BE2C (cell line): ENCODE measurements at regions not wholly inside any gene's neighbourhood (a gene's known extent, or its start where the extent isn't known, plus 50 kb on each side); places are given as distances from the start of the nearest gene placed in this dataset.

Source experiments
- DNase-seq: peaks from one replicate; pipeline ENCODE4 v3.0.0-alpha.2; 2020
- H3K27me3 ChIP-seq: fragments of 250-450 bp; sonication (Bioruptor Pico); 2 replicates; pipeline ENCODE4 v1.5.1; 2020; ENCODE audit warnings: mild to moderate bottlenecking
- H3K36me3 ChIP-seq: fragments of 250-450 bp; sonication (Bioruptor Pico); 2 replicates; pipeline ENCODE4 v1.5.1; 2020; ENCODE audit warnings: mild to moderate bottlenecking
- H3K4me1 ChIP-seq: fragments of 250-450 bp; sonication (Bioruptor Pico); 2 replicates; pipeline ENCODE4 v1.5.1; 2020
- H3K4me3 ChIP-seq: 2 replicates; pipeline ENCODE4 v1.5.1; 2011; ENCODE audit warnings: low read depth, low read length
- H3K9me3 ChIP-seq: fragments of 250-450 bp; sonication (Bioruptor Pico); 2 replicates; pipeline ENCODE4 v1.5.1; 2020
- CTCF ChIP-seq: IDR thresholded peaks from 2 replicates; pipeline ENCODE4 v1.5.1; 2012; ENCODE audit warnings: mild to moderate bottlenecking, low read depth, low read length

GRCh38 chr14:97410667-97411620 is 613.8 kb downstream of the VRK1 start:
- H3K4me1 ChIP-seq = no peaks in the 10 kb centered on the region
- DNase-seq = no peak
- H3K4me3 ChIP-seq = no peak overlapping the region
- no peaks in the 10 kb centered on the region for H3K36me3 ChIP-seq
- H3K27me3 ChIP-seq = peaks cover 49% of the 10 kb centered on the region
- no peaks in the 10 kb centered on the region for H3K9me3 ChIP-seq
- no peak for TF ChIP-seq CTCF

GRCh38 chr14:97411938-97412612 is 614.9 kb downstream of the VRK1 start:
- no peaks in the 10 kb centered on the region for H3K9me3 ChIP-seq
- H3K27me3 ChIP-seq = peaks cover 49% of the 10 kb centered on the region
- TF ChIP-seq CTCF = no peak
- no peaks in the 10 kb centered on the region for H3K4me1 ChIP-seq
- no peaks in the 10 kb centered on the region for H3K36me3 ChIP-seq
- H3K4me3 ChIP-seq = no peak overlapping the region
- no peak for DNase-seq

- no peaks in the 10 kb centered on the region for H3K36me3 ChIP-seq
- H3K9me3 ChIP-seq = no peaks in the 10 kb centered on the region
- no peak for TF ChIP-seq CTCF
- no peaks in the 10 kb centered on the region for H3K4me1 ChIP-seq
- no peak overlapping the region for H3K4me3 ChIP-seq
- H3K27me3 ChIP-seq = peaks cover 49% of the 10 kb centered on the region
- no peak for DNase-seq
These were observed 615.9 kb downstream of the VRK1 start for GRCh38 chr14:97413022-97413539.

GRCh38 chr14:97413966-97414717 is 617.0 kb downstream of the VRK1 start:
- Histone ChIP-seq H3K9me3 (no peaks in the 10 kb centered on the region), H3K4me3 (no peak overlapping the region), H3K27me3 (peaks cover 49% of the 10 kb centered on the region), H3K4me1 (no peaks in the 10 kb centered on the region), H3K36me3 (no peaks in the 10 kb centered on the region)
- TF ChIP-seq CTCF = no peak
- no peak for DNase-seq

- no peaks in the 10 kb centered on the region for H3K36me3 ChIP-seq
- H3K4me3 ChIP-seq = no peak overlapping the region
- H3K4me1 ChIP-seq = no peaks in the 10 kb centered on the region
- H3K27me3 ChIP-seq = peaks cover 45% of the 10 kb centered on the region
- no peak for DNase-seq
- no peak for TF ChIP-seq CTCF
- H3K9me3 ChIP-seq = no peaks in the 10 kb centered on the region
These were observed 617.5 kb downstream of the VRK1 start for GRCh38 chr14:97414718-97415098.
